ENCODE measurements at regions not wholly inside any gene's neighbourhood (a gene's known extent, or its start where the extent isn't known, plus 50 kb on each side); places are given as distances from the start of the nearest gene placed in this dataset.

GRCh38 chr12:60093428-60093827 is 497.6 kb downstream of the SLC16A7 start:
- no peak for TF ChIP-seq CTCF (IDR thresholded peaks at IDR 0.05 in 2 of 3, conservative IDR thresholded peaks at IDR 0.05 in 1 of 3; ENCODE audit: borderline replicate concordance in 1 of 3, insufficient read depth in 1 of 3, low read depth in 2 of 3, low read length in 2 of 3)
- no peak for TF ChIP-seq YY1 (IDR thresholded peaks at IDR 0.05; ENCODE audit: extremely low read depth, insufficient replicate concordance, low read depth, low read length)
- no peak for TF ChIP-seq MAX (IDR thresholded peaks at IDR 0.05)
- TF ChIP-seq SRF (IDR thresholded peaks at IDR 0.05; ENCODE audit: low read depth) = no peak
- no peak for TF ChIP-seq POLR2A (IDR thresholded peaks at IDR 0.05; ENCODE audit: borderline replicate concordance, extremely low read depth, insufficient read depth, insufficient read length)
- TF ChIP-seq EZH2phosphoT487 (IDR thresholded peaks at IDR 0.05; ENCODE audit: borderline replicate concordance) = no peak
- TF ChIP-seq ZNF274 (IDR thresholded peaks at IDR 0.05; ENCODE audit: low read depth, low read length) = no peak
- no peak for TF ChIP-seq CBX3 (IDR thresholded peaks at IDR 0.05; ENCODE audit: low read depth)
- no peak for TF ChIP-seq JUND (IDR thresholded peaks at IDR 0.05)
- TF ChIP-seq RAD21 (IDR thresholded peaks at IDR 0.05; ENCODE audit: low read depth) = no peak
